H9 (cell line): ENCODE measurements at regions not wholly inside any gene's neighbourhood (a gene's known extent, or its start where the extent isn't known, plus 50 kb on each side); places are given as distances from the start of the nearest gene placed in this dataset.

Experiments
- DNase-seq: peaks from one replicate; pipeline ENCODE4 v3.0.0-alpha.2; 2017
- H2AFZ ChIP-seq: one replicate; pipeline ENCODE4 v1.6.1; 2013; ENCODE audit warnings: mild to moderate bottlenecking, low read length, control low read depth, moderate library complexity
- H2AK5ac ChIP-seq: 2 replicates; pipeline ENCODE4 v1.6.1; 2013; ENCODE audit warnings: low read length, control low read depth, mixed read lengths; ENCODE audit not compliant: insufficient read length
- H2BK120ac ChIP-seq: one replicate; pipeline ENCODE4 v1.6.1; 2013; ENCODE audit warnings: low read depth, mild to moderate bottlenecking, low read length, control low read depth, inconsistent platforms; ENCODE audit not compliant: poor library complexity, severe bottlenecking
- H2BK12ac ChIP-seq: 2 replicates; pipeline ENCODE4 v1.6.1; 2013; ENCODE audit warnings: low read length, control low read depth, mixed read lengths, low read depth; ENCODE audit not compliant: insufficient read length
- H2BK15ac ChIP-seq: 2 replicates; pipeline ENCODE4 v1.6.1; 2013; ENCODE audit warnings: low read depth, low read length, control low read depth
- H2BK20ac ChIP-seq: one replicate; pipeline ENCODE4 v1.6.1; 2013; ENCODE audit warnings: low read depth, mild to moderate bottlenecking, low read length, control low read depth, inconsistent platforms; ENCODE audit not compliant: poor library complexity, severe bottlenecking
- H2BK5ac ChIP-seq: 2 replicates; pipeline ENCODE4 v1.6.1; 2013; ENCODE audit warnings: low read length, control low read depth, mixed read lengths; ENCODE audit not compliant: insufficient read length
- H3K14ac ChIP-seq: 2 replicates; pipeline ENCODE4 v1.6.1; 2013; ENCODE audit warnings: low read length, control low read depth; ENCODE audit not compliant: insufficient read depth
- H3K18ac ChIP-seq: 2 replicates; pipeline ENCODE4 v1.6.1; 2013; ENCODE audit warnings: low read depth, mild to moderate bottlenecking, mixed read lengths, low read length, control low read depth; ENCODE audit not compliant: insufficient read length
- H3K23ac ChIP-seq: 2 replicates; pipeline ENCODE4 v1.6.1; 2013; ENCODE audit warnings: low read length, control low read depth, mixed read lengths, low read depth; ENCODE audit not compliant: insufficient read length
- H3K23me2 ChIP-seq: 2 replicates; pipeline ENCODE4 v1.6.1; 2013; ENCODE audit warnings: low read depth, mild to moderate bottlenecking, mixed read lengths, low read length, control low read depth; ENCODE audit not compliant: insufficient read length, poor library complexity, severe bottlenecking
- H3K27ac ChIP-seq: 2 replicates; pipeline ENCODE4 v1.5.1; 2013; ENCODE audit warnings: low read length, control low read depth, mixed read lengths, low read depth; ENCODE audit not compliant: insufficient read length
- H3K27me3 ChIP-seq: 2 replicates; pipeline ENCODE4 v1.6.1; 2013; ENCODE audit warnings: low read length, control low read depth, inconsistent platforms; ENCODE audit not compliant: insufficient read depth
- H3K4ac ChIP-seq: 2 replicates; pipeline ENCODE4 v1.6.1; 2013; ENCODE audit warnings: low read depth, mild to moderate bottlenecking, control low read depth, inconsistent platforms, low read length, moderate library complexity
- H3K4me1 ChIP-seq: 2 replicates; pipeline ENCODE4 v1.6.1; 2013; ENCODE audit warnings: low read length, control low read depth, inconsistent platforms; ENCODE audit not compliant: insufficient read depth
- H3K4me2 ChIP-seq: 2 replicates; pipeline ENCODE4 v1.6.1; 2013; ENCODE audit warnings: low read length, control low read depth, mixed read lengths; ENCODE audit not compliant: insufficient read length, insufficient read depth
- H3K56ac ChIP-seq: 2 replicates; pipeline ENCODE4 v1.6.1; 2013; ENCODE audit warnings: low read depth, mild to moderate bottlenecking, mixed read lengths, low read length, control low read depth; ENCODE audit not compliant: insufficient read length
- H3K79me1 ChIP-seq: 2 replicates; pipeline ENCODE4 v1.6.1; 2013; ENCODE audit warnings: low read depth, mild to moderate bottlenecking, moderate library complexity, low read length, control low read depth, inconsistent platforms; ENCODE audit not compliant: insufficient read depth, poor library complexity, severe bottlenecking
- H3K79me2 ChIP-seq: 2 replicates; pipeline ENCODE4 v1.6.1; 2013; ENCODE audit warnings: low read length, control low read depth, inconsistent platforms; ENCODE audit not compliant: insufficient read depth
- H3K9ac ChIP-seq: 2 replicates; pipeline ENCODE4 v1.6.1; 2013; ENCODE audit warnings: low read length, control low read depth, mixed read lengths; ENCODE audit not compliant: insufficient read length; ENCODE audit errors: extremely low read depth
- H3K9me3 ChIP-seq: one replicate; pipeline ENCODE4 v1.6.1; 2013; ENCODE audit warnings: low read depth, low read length, inconsistent platforms; ENCODE audit not compliant: control insufficient read depth
- H3T11ph ChIP-seq: one replicate; pipeline ENCODE4 v1.6.1; 2013; ENCODE audit warnings: mild to moderate bottlenecking, low read length, control low read depth, inconsistent platforms
- H4K20me1 ChIP-seq: one replicate; pipeline ENCODE4 v1.6.1; 2013; ENCODE audit not compliant: control insufficient read depth, insufficient read length, insufficient read depth
- H4K5ac ChIP-seq: 2 replicates; pipeline ENCODE4 v1.6.1; 2013; ENCODE audit warnings: low read depth, mild to moderate bottlenecking, mixed read lengths, low read length, control low read depth; ENCODE audit not compliant: insufficient read length
- H4K8ac ChIP-seq: replicated peaks from 2 replicates; pipeline ENCODE4 v1.6.1; 2013; ENCODE audit warnings: low read length, control low read depth, mixed read lengths, low read depth; ENCODE audit not compliant: insufficient read length
- H4K91ac ChIP-seq: 2 replicates; pipeline ENCODE4 v1.6.1; 2013; ENCODE audit warnings: low read depth, mild to moderate bottlenecking, moderate library complexity, mixed read lengths, low read length, control low read depth; ENCODE audit not compliant: insufficient read length
- H3K27ac Mint-ChIP-seq, 3 experiments: 2 replicates in 2 of 3; 3 replicates in 1 of 3; pipeline ENCODE4 v1.8.0; 2020 to 2021; ENCODE audit warnings: mixed read lengths in 3 of 3, mild to moderate bottlenecking in 1 of 3, moderate library complexity in 1 of 3
- H3K27me3 Mint-ChIP-seq: 2 replicates; pipeline ENCODE4 v1.8.0; 2021; ENCODE audit warnings: low read depth, mild to moderate bottlenecking, moderate library complexity, mixed read lengths
- H3K36me3 Mint-ChIP-seq, 3 experiments: 2 replicates in 2 of 3; 3 replicates in 1 of 3; pipeline ENCODE4 v1.8.0; 2020 to 2021; ENCODE audit warnings: low read depth in 3 of 3, mixed read lengths in 3 of 3; ENCODE audit not compliant: insufficient read depth in 1 of 3
- H3K4me1 Mint-ChIP-seq, 2 experiments: 2 replicates each; pipeline ENCODE4 v1.8.0; 2020; ENCODE audit warnings: mixed read lengths in 2 of 2
- H3K4me3 Mint-ChIP-seq, 2 experiments: 2 replicates in 1 of 2; 3 replicates in 1 of 2; pipeline ENCODE4 v1.8.0; 2020 to 2021; ENCODE audit warnings: mild to moderate bottlenecking in 2 of 2, mixed read lengths in 2 of 2, moderate library complexity in 1 of 2
- H3K9me3 Mint-ChIP-seq, 2 experiments: 2 replicates in 1 of 2; 3 replicates in 1 of 2; pipeline ENCODE4 v1.8.0; 2020; ENCODE audit warnings: mild to moderate bottlenecking in 2 of 2, mixed read lengths in 2 of 2, moderate library complexity in 1 of 2
- CTCF ChIP-seq: fragments of 200-600 bp; sonication (generic); conservative IDR thresholded peaks from 3 replicates; pipeline ENCODE4 v1.8.0; 2021; ENCODE audit warnings: antibody characterized with exemption, mild to moderate bottlenecking
- WGBS: extraction: QIAGEN DNeasy Blood & Tissue Kit; methylation state at CpG from one replicate; pipeline ENCODE4 v1.1.7; 2013; ENCODE audit warnings: missing lambda C conversion rate, low lambda C conversion rate, mixed read lengths; ENCODE audit not compliant: insufficient read length; ENCODE audit errors: extremely low coverage; 5-methylcytosine and 5-hydroxymethylcytosine counted together

- no peak overlapping the region for H3K4ac ChIP-seq
- no peak overlapping the region for H3T11ph ChIP-seq
- no peak overlapping the region for H3K27ac ChIP-seq
- no peaks in the 10 kb centered on the region for H3K79me2 ChIP-seq
- Mint-ChIP-seq H3K27ac (no peak overlapping the region), H3K27me3 (no peaks in the 10 kb centered on the region; the same call in 1 of the 2 replicates), H3K4me3 (no peak overlapping the region), H3K36me3 (peaks cover 0 to 13% (median 2%) of the 10 kb centered on the region in 3 experiments; a peak in 3 of 7 replicates), H3K4me1 (no peaks in the 10 kb centered on the region), H3K9me3 (peaks cover 3 to 6% of the 10 kb centered on the region in 2 experiments; a peak in 4 of 5 replicates)
- H4K8ac ChIP-seq: no peak overlapping the region
- no peak overlapping the region for H3K14ac ChIP-seq
- H3K9ac ChIP-seq: no peak overlapping the region
- no peak overlapping the region for H3K23ac ChIP-seq
- no peak for TF ChIP-seq CTCF
- no peaks in the 10 kb centered on the region for H4K20me1 ChIP-seq
- no CpG with 5 or more reads among the region's 6 CpGs for whole genome bisulfite sequencing
- no peak overlapping the region for H3K56ac ChIP-seq
- no peak overlapping the region for H2BK15ac ChIP-seq
- no peak overlapping the region for H2AFZ ChIP-seq
- H3K23me2 ChIP-seq: no peaks in the 10 kb centered on the region
- no peak overlapping the region for H2BK5ac ChIP-seq
- no peaks in the 10 kb centered on the region for H3K4me1 ChIP-seq
- no peak overlapping the region for H2BK20ac ChIP-seq
- no peak overlapping the region for H3K4me2 ChIP-seq
- no peak overlapping the region for H2AK5ac ChIP-seq
- no peak overlapping the region for H2BK12ac ChIP-seq
- H3K79me1 ChIP-seq: no peaks in the 10 kb centered on the region
- no peak overlapping the region for H3K18ac ChIP-seq
- no peaks in the 10 kb centered on the region for H3K9me3 ChIP-seq
- no peak overlapping the region for H4K91ac ChIP-seq
- H4K5ac ChIP-seq: no peak overlapping the region
- no peak for DNase-seq
- no peaks in the 10 kb centered on the region for H3K27me3 ChIP-seq
- no peak overlapping the region for H2BK120ac ChIP-seq
Observed at GRCh38 chr17:70820276-70820675, 650.9 kb downstream of the KCNJ2 start.
